CD14-positive monocyte (primary cell): ENCODE measurements at regions not wholly inside any gene's neighbourhood (a gene's known extent, or its start where the extent isn't known, plus 50 kb on each side); places are given as distances from the start of the nearest gene placed in this dataset.

ENCODE experiments used
- DNase-seq, 3 donors: peaks; one replicate each; pipeline ENCODE4 v3.0.0-alpha.2; 2011 to 2022
- H2AFZ ChIP-seq: 2 replicates; pipeline ENCODE4 v1.6.0; 2012; ENCODE audit warnings: mild to moderate bottlenecking, low read depth, low read length, inconsistent platforms; ENCODE audit not compliant: insufficient read depth, poor library complexity, severe bottlenecking
- H3K27ac ChIP-seq, 2 donors: 1 replicate in 1 of 2; 2 replicates in 1 of 2; pipeline ENCODE4 v1.5.1; 2012 to 2013; ENCODE audit warnings: low read length in 2 of 2, control low read depth in 1 of 2, inconsistent platforms in 1 of 2, low read depth in 1 of 2, mild to moderate bottlenecking in 1 of 2
- H3K27me3 ChIP-seq, 2 donors: one replicate each; pipeline versions ENCODE4 v1.6.0 to v1.6.1; 2011 to 2013; ENCODE audit warnings: low read length in 2 of 2; ENCODE audit not compliant: control insufficient read depth in 2 of 2, insufficient read depth in 2 of 2
- H3K36me3 ChIP-seq, 2 donors: replicated peaks in 1 of 2; 1 replicate in 1 of 2; 2 replicates in 1 of 2; pipeline versions ENCODE4 v1.5.1 to v1.6.1; 2012 to 2013; ENCODE audit warnings: low read length in 2 of 2, control low read depth in 1 of 2, inconsistent platforms in 1 of 2, mild to moderate bottlenecking in 1 of 2; ENCODE audit not compliant: insufficient read depth in 2 of 2, control insufficient read depth in 1 of 2
- H3K4me1 ChIP-seq, 2 donors: 1 replicate in 1 of 2; 2 replicates in 1 of 2; pipeline versions ENCODE4 v1.5.1 to v1.6.1; 2012 to 2013; ENCODE audit warnings: low read length in 2 of 2, control low read depth in 1 of 2, inconsistent platforms in 1 of 2, mild to moderate bottlenecking in 1 of 2, moderate library complexity in 1 of 2; ENCODE audit not compliant: insufficient read depth in 2 of 2, control insufficient read depth in 1 of 2
- H3K4me2 ChIP-seq: replicated peaks from 2 replicates; pipeline ENCODE3; 2012; ENCODE audit warnings: low read length, moderate library complexity, mild to moderate bottlenecking; ENCODE audit not compliant: poor library complexity, severe bottlenecking; ENCODE audit errors: extremely low read depth
- H3K4me3 ChIP-seq, 3 experiments: fragments of 200-600 bp in 1 of 3; sonication (generic) in 1 of 3; replicated peaks in 1 of 3; 1 replicate in 2 of 3; 2 replicates in 1 of 3; pipeline ENCODE4 v1.5.1; 2011 to 2013; ENCODE audit warnings: low read length in 3 of 3, mild to moderate bottlenecking in 3 of 3, control low read depth in 2 of 3, low read depth in 2 of 3, inconsistent platforms in 1 of 3, moderate library complexity in 1 of 3
- H3K79me2 ChIP-seq: 2 replicates; pipeline ENCODE4 v1.6.0; 2012; ENCODE audit warnings: mild to moderate bottlenecking, control low read depth, inconsistent platforms, low read length, moderate library complexity; ENCODE audit not compliant: insufficient read depth
- H3K9ac ChIP-seq: 2 replicates; pipeline ENCODE4 v1.6.0; 2017; ENCODE audit warnings: low read length, mild to moderate bottlenecking; ENCODE audit not compliant: insufficient read depth, poor library complexity, severe bottlenecking
- H3K9me3 ChIP-seq, 2 donors: replicated peaks in 1 of 2; 1 replicate in 1 of 2; 2 replicates in 1 of 2; pipeline versions ENCODE4 v1.5.1 to v1.6.1; 2012 to 2013; ENCODE audit warnings: low read length in 2 of 2, control low read depth in 1 of 2; ENCODE audit not compliant: control insufficient read depth in 1 of 2, insufficient read depth in 1 of 2
- H4K20me1 ChIP-seq: 2 replicates; pipeline ENCODE4 v1.6.0; 2012; ENCODE audit warnings: mild to moderate bottlenecking, low read length, control low read depth, moderate library complexity; ENCODE audit not compliant: insufficient read depth
- H3K27ac Mint-ChIP-seq, 7 donors: one replicate each; pipeline ENCODE4 v1.8.0; 2020; ENCODE audit warnings: mild to moderate bottlenecking in 7 of 7, mixed read lengths in 7 of 7, moderate library complexity in 6 of 7, inconsistent platforms in 2 of 7
- H3K27me3 Mint-ChIP-seq, 3 donors: one replicate each; pipeline ENCODE4 v1.8.0; 2021 to 2022; ENCODE audit warnings: low read depth in 3 of 3, mild to moderate bottlenecking in 3 of 3, mixed read lengths in 3 of 3, moderate library complexity in 3 of 3, inconsistent platforms in 1 of 3
- H3K36me3 Mint-ChIP-seq, 2 donors: one replicate each; pipeline ENCODE4 v1.8.0; 2020; ENCODE audit warnings: mixed read lengths in 2 of 2, inconsistent platforms in 1 of 2, mild to moderate bottlenecking in 1 of 2
- H3K4me1 Mint-ChIP-seq: one replicate; pipeline ENCODE4 v1.8.0; 2020; ENCODE audit warnings: mild to moderate bottlenecking, mixed read lengths
- H3K4me3 Mint-ChIP-seq, 2 donors: one replicate each; pipeline ENCODE4 v1.8.0; 2020; ENCODE audit warnings: mild to moderate bottlenecking in 2 of 2, mixed read lengths in 2 of 2, moderate library complexity in 1 of 2
- H3K9me3 Mint-ChIP-seq, 7 donors: one replicate each; pipeline ENCODE4 v1.8.0; 2020 to 2022; ENCODE audit warnings: mixed read lengths in 7 of 7, mild to moderate bottlenecking in 6 of 7, moderate library complexity in 6 of 7, inconsistent platforms in 2 of 7
- WGBS: methylation state at CpG from one replicate; pipeline ENCODE4 v1.1.5; 2013; ENCODE audit warnings: missing lambda C conversion rate; ENCODE audit not compliant: insufficient coverage; 5-methylcytosine and 5-hydroxymethylcytosine counted together
- intact Hi-C, 2 donors: fragments of 100-400 bp; cut with micrococcal nuclease; formaldehyde crosslinking; loops; one replicate each; pipeline versions ENCODE4 v1.15.0 to v1.15.1; 2023
- TF ChIP-seq, protein P1 (sequence below): fragments of 200-600 bp; IDR thresholded peaks from one replicate; pipeline ENCODE4 v1.8.0; 2022; ENCODE audit warnings: antibody characterized with exemption, mild to moderate bottlenecking

DNA sequence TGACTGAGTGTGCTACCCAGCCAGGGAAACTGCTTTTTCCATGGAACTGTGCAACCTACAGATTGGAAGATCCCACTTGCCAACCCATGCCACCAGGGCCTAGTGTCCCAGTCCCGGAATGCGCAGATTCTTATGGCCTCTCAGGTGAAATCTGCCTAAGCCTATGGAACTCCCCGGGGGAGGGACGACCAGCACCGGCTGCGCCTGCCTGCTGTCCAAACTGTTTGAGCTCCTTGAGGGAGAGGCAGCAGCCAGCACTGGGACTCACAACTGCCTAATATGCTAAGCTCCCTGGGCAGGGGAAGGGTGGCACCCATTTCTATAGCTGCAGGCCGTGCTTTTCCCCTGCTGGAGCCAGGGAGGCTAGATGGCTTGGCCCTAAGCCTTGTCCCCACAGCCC is 92.5 kb upstream of the GZMB start:
- intact Hi-C loops: no loop called here
- Histone ChIP-seq H3K9ac (no peak overlapping the region), H3K79me2 (no peaks in the 10 kb centered on the region), H3K4me2 (no peak overlapping the region), H3K4me3 (no peak overlapping the region), H3K9me3 (peaks cover 0 to 3% of the 10 kb centered on the region in 2 donors), H3K27me3 (no peaks in the 10 kb centered on the region), H3K4me1 (peaks cover 9 to 10% of the 10 kb centered on the region in 2 donors), H2AFZ (no peak overlapping the region), H3K36me3 (no peaks in the 10 kb centered on the region), H3K27ac (no peak overlapping the region), H4K20me1 (no peaks in the 10 kb centered on the region)
- 98% methylated on average over 7 of the region's 7 CpGs for WGBS
- Mint-ChIP-seq H3K27ac (no peak overlapping the region), H3K36me3 (no peaks in the 10 kb centered on the region), H3K9me3 (peaks cover 10 to 24% (median 14%) of the 10 kb centered on the region in 7 donors), H3K4me3 (no peak overlapping the region), H3K4me1 (peaks cover 27% of the 10 kb centered on the region), H3K27me3 (peaks cover 0 to 2% (median 0%) of the 10 kb centered on the region in 3 donors)
- TF ChIP-seq, protein P1, sequence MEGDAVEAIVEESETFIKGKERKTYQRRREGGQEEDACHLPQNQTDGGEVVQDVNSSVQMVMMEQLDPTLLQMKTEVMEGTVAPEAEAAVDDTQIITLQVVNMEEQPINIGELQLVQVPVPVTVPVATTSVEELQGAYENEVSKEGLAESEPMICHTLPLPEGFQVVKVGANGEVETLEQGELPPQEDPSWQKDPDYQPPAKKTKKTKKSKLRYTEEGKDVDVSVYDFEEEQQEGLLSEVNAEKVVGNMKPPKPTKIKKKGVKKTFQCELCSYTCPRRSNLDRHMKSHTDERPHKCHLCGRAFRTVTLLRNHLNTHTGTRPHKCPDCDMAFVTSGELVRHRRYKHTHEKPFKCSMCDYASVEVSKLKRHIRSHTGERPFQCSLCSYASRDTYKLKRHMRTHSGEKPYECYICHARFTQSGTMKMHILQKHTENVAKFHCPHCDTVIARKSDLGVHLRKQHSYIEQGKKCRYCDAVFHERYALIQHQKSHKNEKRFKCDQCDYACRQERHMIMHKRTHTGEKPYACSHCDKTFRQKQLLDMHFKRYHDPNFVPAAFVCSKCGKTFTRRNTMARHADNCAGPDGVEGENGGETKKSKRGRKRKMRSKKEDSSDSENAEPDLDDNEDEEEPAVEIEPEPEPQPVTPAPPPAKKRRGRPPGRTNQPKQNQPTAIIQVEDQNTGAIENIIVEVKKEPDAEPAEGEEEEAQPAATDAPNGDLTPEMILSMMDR: no peak
- no peak for DNase-seq

DNA sequence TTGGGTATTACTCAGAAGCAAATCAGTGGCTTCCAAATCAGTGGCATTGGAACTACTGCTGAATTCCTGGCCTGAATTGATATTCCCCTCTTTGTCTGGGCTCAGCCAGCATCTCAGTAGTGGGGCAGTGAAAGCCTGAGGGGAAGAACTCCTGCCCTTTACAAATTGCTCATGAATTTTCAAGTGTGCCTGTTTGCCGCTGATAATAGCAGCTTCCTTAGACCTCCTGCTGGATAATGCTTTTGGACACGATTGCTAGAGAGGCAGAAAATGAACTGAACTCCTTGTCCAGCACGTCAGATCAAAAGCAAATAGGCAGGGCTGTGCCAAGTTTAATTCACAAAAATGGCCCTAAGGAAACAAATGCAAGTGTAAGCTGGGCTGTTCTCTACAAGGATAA is 91.3 kb upstream of the GZMB start:
- H3K4me3 Mint-ChIP-seq: no peak overlapping the region
- intact Hi-C loops: no loop called here
- Histone ChIP-seq H3K4me2 (no peak overlapping the region), H3K4me3 (no peak overlapping the region), H3K27me3 (no peaks in the 10 kb centered on the region), H3K27ac (no peak overlapping the region), H2AFZ (no peak overlapping the region), H3K4me1 (peaks cover 9 to 10% of the 10 kb centered on the region in 2 donors), H3K9me3 (peaks cover 0 to 3% of the 10 kb centered on the region in 2 donors), H4K20me1 (no peaks in the 10 kb centered on the region), H3K79me2 (no peaks in the 10 kb centered on the region), H3K9ac (no peak overlapping the region), H3K36me3 (no peaks in the 10 kb centered on the region)
- TF ChIP-seq, protein P1: no peak
- no peak overlapping the region for H3K27ac Mint-ChIP-seq
- DNase-seq: no peak
- H3K27me3 Mint-ChIP-seq: peaks cover 0 to 2% (median under 1%) of the 10 kb centered on the region in 3 donors
- peaks cover 28% of the 10 kb centered on the region for H3K4me1 Mint-ChIP-seq
- H3K9me3 Mint-ChIP-seq: peaks cover 10 to 24% (median 14%) of the 10 kb centered on the region in 7 donors
- 91% methylated on average over 3 of the region's 3 CpGs for WGBS
- H3K36me3 Mint-ChIP-seq: no peaks in the 10 kb centered on the region
